IMR-90 (cell line): ENCODE measurements at regions not wholly inside any gene's neighbourhood (a gene's known extent, or its start where the extent isn't known, plus 50 kb on each side); places are given as distances from the start of the nearest gene placed in this dataset.

ENCODE experiments used
- ATAC-seq: fragments of 200-7000 bp; cut with Tn5 transposase; 2 replicates; pipeline ENCODE4 v1.9.1; 2020; ENCODE audit warnings: low read depth, mild to moderate bottlenecking, moderate library complexity
- BruUV-seq: library from RNA; stranded (reverse); fragments of 400-500 nt; replicated peaks from 2 replicates; lab custom pipeline; 2021; lab: Mats Ljungman, UMichigan
- CTCF ChIA-PET: fragments of 300-600 bp; formaldehyde crosslinking; extraction: SDS; loops from one replicate; lab custom pipeline; 2021; ENCODE audit warnings: antibody characterized with exemption; lab: Yijun Ruan, JAX
- POLR2A ChIA-PET: fragments of 300-600 bp; sonication (Branson Sonifier 250); formaldehyde crosslinking; loops from one replicate; lab custom pipeline; 2022; ENCODE audit warnings: antibody characterized with exemption; ENCODE audit not compliant: unreplicated experiment; lab: Charles Lee
- DNase-seq: peaks from one replicate; pipeline ENCODE4 v3.0.0; 2013
- H2AFZ ChIP-seq: replicated peaks from 2 replicates; pipeline ENCODE3; 2013; ENCODE audit warnings: low read length, mild to moderate bottlenecking; ENCODE audit not compliant: poor library complexity
- H2AK5ac ChIP-seq: 2 replicates; pipeline ENCODE4 v1.6.1; 2013; ENCODE audit warnings: low read depth, low read length, inconsistent platforms
- H2AK9ac ChIP-seq: replicated peaks from 2 replicates; pipeline ENCODE3; 2013; ENCODE audit warnings: mild to moderate bottlenecking, low read depth, low read length, moderate library complexity; ENCODE audit not compliant: poor library complexity
- H2BK120ac ChIP-seq: 2 replicates; pipeline ENCODE4 v1.6.1; 2013; ENCODE audit warnings: low read depth, low read length, inconsistent platforms
- H2BK15ac ChIP-seq: 3 replicates; pipeline ENCODE4 v1.6.1; 2013; ENCODE audit warnings: low read depth, low read length, inconsistent platforms
- H2BK20ac ChIP-seq: 2 replicates; pipeline ENCODE4 v1.6.1; 2013; ENCODE audit warnings: low read depth, mild to moderate bottlenecking, inconsistent platforms, low read length, moderate library complexity
- H2BK5ac ChIP-seq: 2 replicates; pipeline ENCODE4 v1.6.1; 2013; ENCODE audit warnings: mild to moderate bottlenecking, low read depth, low read length, inconsistent platforms; ENCODE audit not compliant: poor library complexity, severe bottlenecking
- H3K14ac ChIP-seq: replicated peaks from 2 replicates; pipeline ENCODE4 v1.6.1; 2013; ENCODE audit warnings: low read depth, low read length, inconsistent platforms
- H3K18ac ChIP-seq: 2 replicates; pipeline ENCODE4 v1.6.1; 2013; ENCODE audit warnings: low read depth, low read length, control low read depth
- H3K23ac ChIP-seq: 2 replicates; pipeline ENCODE4 v1.6.1; 2013; ENCODE audit warnings: low read depth, low read length, inconsistent platforms
- H3K27ac ChIP-seq: 2 replicates; pipeline ENCODE4 v1.5.1; 2013; ENCODE audit warnings: mild to moderate bottlenecking, control low read depth, low read length; ENCODE audit not compliant: insufficient read depth
- H3K27me3 ChIP-seq: 2 replicates; pipeline ENCODE4 v1.6.1; 2013; ENCODE audit warnings: low read length; ENCODE audit not compliant: control insufficient read depth, insufficient read depth
- H3K36me3 ChIP-seq: 2 replicates; pipeline ENCODE4 v1.6.1; 2013; ENCODE audit warnings: low read length, mixed read lengths; ENCODE audit not compliant: control insufficient read depth, insufficient read depth
- H3K4ac ChIP-seq: 2 replicates; pipeline ENCODE4 v1.6.1; 2013; ENCODE audit warnings: low read depth, low read length, inconsistent platforms
- H3K4me1 ChIP-seq: 2 replicates; pipeline ENCODE4 v1.6.1; 2013; ENCODE audit warnings: low read length, mixed read lengths; ENCODE audit not compliant: control insufficient read depth, insufficient read depth
- H3K4me2 ChIP-seq: 2 replicates; pipeline ENCODE4 v1.6.1; 2013; ENCODE audit warnings: low read depth, mild to moderate bottlenecking, control low read depth, low read length, moderate library complexity
- H3K4me3 ChIP-seq: 2 replicates; pipeline ENCODE4 v1.5.1; 2013; ENCODE audit warnings: low read depth, mild to moderate bottlenecking, control low read depth, low read length, moderate library complexity; ENCODE audit not compliant: insufficient read depth
- H3K56ac ChIP-seq: 2 replicates; pipeline ENCODE4 v1.6.1; 2013; ENCODE audit warnings: low read length, inconsistent platforms; ENCODE audit not compliant: insufficient read depth; ENCODE audit errors: extremely low read depth
- H3K79me1 ChIP-seq, 2 experiments: 2 replicates each; pipeline ENCODE4 v1.6.1; 2013; ENCODE audit warnings: low read length in 2 of 2, inconsistent platforms in 1 of 2, low read depth in 1 of 2
- H3K9ac ChIP-seq: 2 replicates; pipeline ENCODE4 v1.6.1; 2013; ENCODE audit warnings: low read depth, low read length, control low read depth
- H3K9me1 ChIP-seq: 2 replicates; pipeline ENCODE4 v1.6.1; 2013; ENCODE audit warnings: low read length, inconsistent platforms; ENCODE audit not compliant: insufficient read depth
- H3K9me3 ChIP-seq: 2 replicates; pipeline ENCODE4 v1.6.1; 2013; ENCODE audit warnings: low read length; ENCODE audit not compliant: control insufficient read depth, insufficient read depth
- H4K20me1 ChIP-seq: 2 replicates; pipeline ENCODE4 v1.6.1; 2013; ENCODE audit warnings: low read length, inconsistent platforms; ENCODE audit not compliant: insufficient read depth
- H4K5ac ChIP-seq: 2 replicates; pipeline ENCODE4 v1.6.1; 2013; ENCODE audit warnings: mild to moderate bottlenecking, low read depth, low read length, control low read depth
- H4K8ac ChIP-seq, 2 experiments: 2 replicates each; pipeline ENCODE4 v1.6.1; 2013; ENCODE audit warnings: low read depth in 2 of 2, low read length in 2 of 2, control low read depth in 1 of 2, inconsistent platforms in 1 of 2
- H4K91ac ChIP-seq: 2 replicates; pipeline ENCODE4 v1.6.1; 2013; ENCODE audit warnings: low read depth, low read length, inconsistent platforms; ENCODE audit not compliant: insufficient read depth
- CEBPB ChIP-seq: IDR thresholded peaks from 2 replicates; pipeline ENCODE4 v1.6.1; 2012; ENCODE audit warnings: low read depth, low read length, improper control_type of control experiment
- CTCF ChIP-seq: conservative IDR thresholded peaks from 2 replicates; pipeline ENCODE4 v1.5.1; 2012; ENCODE audit warnings: mild to moderate bottlenecking, low read depth, low read length, improper control_type of control experiment
- FOS ChIP-seq: fragments of 150-350 bp; IDR thresholded peaks from 2 replicates; pipeline ENCODE4 v1.6.1; 2016; ENCODE audit warnings: low read depth, low read length
- POLR2A ChIP-seq: IDR thresholded peaks from 2 replicates; pipeline ENCODE4 v1.6.1; 2012; ENCODE audit warnings: mild to moderate bottlenecking, low read depth, low read length
- RAD21 ChIP-seq: IDR thresholded peaks from 2 replicates; pipeline ENCODE4 v1.6.1; 2012; ENCODE audit warnings: low read length, improper control_type of control experiment
- WGBS, 2 experiments: methylation state at CpG; one replicate each; pipeline versions ENCODE4 v1.1.5 to v1.1.7; 2013; ENCODE audit warnings: missing lambda C conversion rate in 2 of 2; ENCODE audit not compliant: insufficient read length in 1 of 2; ENCODE audit errors: extremely low coverage in 2 of 2; 5-methylcytosine and 5-hydroxymethylcytosine counted together
- dilution Hi-C: fragments of 300-500 bp; cut with HindIII; formaldehyde crosslinking; loops from one replicate; pipeline ENCODE4 v1.14.3; 2018; ENCODE audit warnings: low sequenced_read_pairs; ENCODE audit not compliant: unreplicated experiment
- in situ Hi-C: fragments of 300-500 bp; cut with MboI; formaldehyde crosslinking; loops from 3 replicates; pipeline ENCODE4 v1.14.3; 2019; ENCODE audit warnings: low sequenced_read_pairs, inconsistent platforms, mixed read lengths
- intact Hi-C: fragments of 100-400 bp; cut with micrococcal nuclease; formaldehyde crosslinking; loops from 2 replicates; pipeline ENCODE4 v1.10.0; 2022

- H2BK120ac ChIP-seq: no peak overlapping the region
- CTCF ChIA-PET: no interaction called here
- no peak overlapping the region for H3K9ac ChIP-seq
- no peak overlapping the region for H2AK9ac ChIP-seq
- no peak overlapping the region for H2BK15ac ChIP-seq
- in situ Hi-C loops (no loop called here), intact Hi-C loops (no loop called here), dilution Hi-C loops (no loop called here)
- H3K27ac ChIP-seq: no peak overlapping the region
- H3K18ac ChIP-seq: no peak overlapping the region
- no peaks in the 10 kb centered on the region for H3K79me1 ChIP-seq
- no peaks in the 10 kb centered on the region for H3K9me3 ChIP-seq
- no peak overlapping the region for H2BK5ac ChIP-seq
- no peak overlapping the region for H3K56ac ChIP-seq
- no peak overlapping the region for H4K5ac ChIP-seq
- TF ChIP-seq POLR2A (no peak), CEBPB (no peak), RAD21 (no peak), FOS (no peak), CTCF (no peak)
- H3K4ac ChIP-seq: no peak overlapping the region
- no TSS peak for BruUV-seq
- DNase-seq (no peak), ATAC-seq (no peak)
- no peak overlapping the region for H2AK5ac ChIP-seq
- no peaks in the 10 kb centered on the region for H4K20me1 ChIP-seq
- H2BK20ac ChIP-seq: no peak overlapping the region
- no peak overlapping the region for H4K91ac ChIP-seq
- no peak overlapping the region for H3K4me3 ChIP-seq
- no peak overlapping the region for H2AFZ ChIP-seq
- H3K36me3 ChIP-seq: no peaks in the 10 kb centered on the region
- H4K8ac ChIP-seq: no peak overlapping the region
- WGBS, 2 experiments: 80% methylated on average over 1 of the region's 6 CpGs; no CpG with 5 or more reads in 1 of the 2 experiments
- H3K27me3 ChIP-seq: no peaks in the 10 kb centered on the region
- H3K9me1 ChIP-seq: no peaks in the 10 kb centered on the region
- POLR2A ChIA-PET: no interaction called here
- H3K14ac ChIP-seq: no peak overlapping the region
- H3K23ac ChIP-seq: no peak overlapping the region
- H3K4me2 ChIP-seq: no peak overlapping the region
- peaks cover 4% of the 10 kb centered on the region; the same call in 1 of the 2 replicates for H3K4me1 ChIP-seq
Observed at GRCh38 chr21:34196996-34197395, 123.6 kb downstream of the MRPS6 start.
